Trophoblast cell (in vitro differentiated cells and primary cell): ENCODE measurements at regions not wholly inside any gene's neighbourhood (a gene's known extent, or its start where the extent isn't known, plus 50 kb on each side); places are given as distances from the start of the nearest gene placed in this dataset.
"Not testable (repeated sequence)": the region's sequence is repeated elsewhere in the genome, so short reads cannot be mapped to it uniquely, and the experiment has no call there.

Experiments
- DNase-seq, 2 donors: peaks; one replicate each; pipeline ENCODE4 v3.0.0-alpha.2; 2016
- H2AFZ ChIP-seq: 2 replicates; pipeline ENCODE4 v1.6.1; 2013; ENCODE audit warnings: low read length, moderate library complexity, mild to moderate bottlenecking; ENCODE audit not compliant: insufficient read depth, poor library complexity
- H2AK5ac ChIP-seq: 2 replicates; pipeline ENCODE4 v1.6.1; 2013; ENCODE audit warnings: mild to moderate bottlenecking, low read length
- H2BK120ac ChIP-seq: 2 replicates; pipeline ENCODE4 v1.6.1; 2013; ENCODE audit warnings: low read length, mild to moderate bottlenecking, moderate library complexity; ENCODE audit not compliant: insufficient read depth, poor library complexity
- H2BK12ac ChIP-seq: 2 replicates; pipeline ENCODE4 v1.6.1; 2013; ENCODE audit warnings: mild to moderate bottlenecking, low read length, moderate library complexity
- H2BK5ac ChIP-seq: 2 replicates; pipeline ENCODE4 v1.6.1; 2013; ENCODE audit warnings: low read length, low read depth, moderate library complexity, mild to moderate bottlenecking; ENCODE audit not compliant: poor library complexity
- H3K14ac ChIP-seq: 2 replicates; pipeline ENCODE4 v1.6.1; 2013; ENCODE audit warnings: mild to moderate bottlenecking, low read length
- H3K18ac ChIP-seq: 2 replicates; pipeline ENCODE4 v1.6.1; 2013; ENCODE audit warnings: mild to moderate bottlenecking, low read length
- H3K23ac ChIP-seq: 2 replicates; pipeline ENCODE4 v1.6.1; 2013; ENCODE audit warnings: low read length
- H3K27ac ChIP-seq: 2 replicates; pipeline ENCODE4 v1.5.1; 2013; ENCODE audit warnings: low read depth, mild to moderate bottlenecking, inconsistent platforms, low read length, moderate library complexity
- H3K27me3 ChIP-seq: 2 replicates; pipeline ENCODE4 v1.6.1; 2013; ENCODE audit warnings: inconsistent platforms, mild to moderate bottlenecking, low read length, moderate library complexity; ENCODE audit not compliant: insufficient read depth
- H3K36me3 ChIP-seq, 2 experiments: 1 replicate in 1 of 2; 2 replicates in 1 of 2; pipeline ENCODE4 v1.6.1; 2013; ENCODE audit warnings: low read length in 2 of 2, mild to moderate bottlenecking in 2 of 2, moderate library complexity in 1 of 2; ENCODE audit not compliant: insufficient read depth in 2 of 2, control insufficient read depth in 1 of 2
- H3K4ac ChIP-seq: 2 replicates; pipeline ENCODE4 v1.6.1; 2013; ENCODE audit warnings: low read depth, mild to moderate bottlenecking, low read length, moderate library complexity
- H3K4me1 ChIP-seq, 2 experiments: 1 replicate in 1 of 2; 2 replicates in 1 of 2; pipeline ENCODE4 v1.6.1; 2013; ENCODE audit warnings: low read length in 2 of 2, mild to moderate bottlenecking in 2 of 2, moderate library complexity in 1 of 2; ENCODE audit not compliant: insufficient read depth in 2 of 2, control insufficient read depth in 1 of 2
- H3K4me2 ChIP-seq: 2 replicates; pipeline ENCODE4 v1.6.1; 2013; ENCODE audit warnings: inconsistent platforms, mild to moderate bottlenecking, low read length, moderate library complexity
- H3K4me3 ChIP-seq: 2 replicates; pipeline ENCODE4 v1.5.1; 2013; ENCODE audit warnings: mild to moderate bottlenecking, low read depth, low read length, inconsistent platforms
- H3K79me1 ChIP-seq: one replicate; pipeline ENCODE4 v1.6.1; 2013; ENCODE audit warnings: low read length
- H3K79me2 ChIP-seq: 2 replicates; pipeline ENCODE4 v1.6.1; 2013; ENCODE audit warnings: low read length, mild to moderate bottlenecking; ENCODE audit not compliant: control insufficient read depth, insufficient read depth, poor library complexity
- H3K9ac ChIP-seq: 2 replicates; pipeline ENCODE4 v1.6.1; 2013; ENCODE audit warnings: mild to moderate bottlenecking, low read length
- H3K9me3 ChIP-seq: 2 replicates; pipeline ENCODE4 v1.6.1; 2013; ENCODE audit warnings: low read depth, mild to moderate bottlenecking, control low read depth, inconsistent platforms, low read length; ENCODE audit not compliant: insufficient read depth
- H4K12ac ChIP-seq: 2 replicates; pipeline ENCODE4 v1.6.1; 2013; ENCODE audit warnings: low read depth, mild to moderate bottlenecking, low read length, moderate library complexity
- H4K8ac ChIP-seq: 2 replicates; pipeline ENCODE4 v1.6.1; 2013; ENCODE audit warnings: low read depth, mild to moderate bottlenecking, low read length, moderate library complexity
- H4K91ac ChIP-seq: one replicate; pipeline ENCODE4 v1.6.1; 2013; ENCODE audit warnings: low read depth, mild to moderate bottlenecking, low read length, moderate library complexity
- WGBS: extraction: QIAGEN DNeasy Blood & Tissue Kit; methylation state at CpG from one replicate; pipeline ENCODE4 v1.1.7; 2013; ENCODE audit warnings: missing lambda C conversion rate; ENCODE audit not compliant: insufficient read length, insufficient coverage; ENCODE audit errors: extremely low coverage; 5-methylcytosine and 5-hydroxymethylcytosine counted together

DNA sequence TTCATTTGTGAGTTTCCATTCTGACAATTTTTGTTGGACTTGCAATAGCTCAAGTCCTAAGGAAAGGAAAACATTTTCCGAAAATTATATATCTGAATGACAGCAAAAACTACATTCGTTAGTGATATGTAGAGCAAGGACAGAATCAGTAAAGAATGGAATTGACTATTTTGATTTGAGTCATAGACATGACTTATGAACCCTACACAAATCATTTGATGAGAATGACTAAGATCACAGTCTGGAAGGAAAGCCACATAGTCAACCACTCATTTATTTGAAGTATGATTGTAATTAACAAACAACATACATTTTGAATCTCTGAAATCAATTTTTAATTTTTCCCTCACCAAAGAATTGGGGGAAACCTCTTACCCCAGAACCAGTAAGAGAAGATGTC is 231.6 kb upstream of the CRIM1 start:
- Histone ChIP-seq H4K12ac (no peak overlapping the region), H3K9me3 (peaks cover 2% of the 10 kb centered on the region), H3K23ac (no peak overlapping the region), H4K8ac (no peak overlapping the region), H2BK120ac (no peak overlapping the region), H3K14ac (no peak overlapping the region), H3K9ac (no peak overlapping the region), H2AK5ac (no peak overlapping the region), H2BK5ac (no peak overlapping the region), H3K36me3 (no peaks in the 10 kb centered on the region), H3K27ac (no peak overlapping the region), H2AFZ (no peak overlapping the region), H3K4ac (no peak overlapping the region), H3K4me3 (no peak overlapping the region), H3K79me1 (no peaks in the 10 kb centered on the region), H2BK12ac (no peak overlapping the region), H3K4me2 (no peak overlapping the region), H3K18ac (no peak overlapping the region), H3K79me2 (no peaks in the 10 kb centered on the region), H3K27me3 (no peaks in the 10 kb centered on the region), H4K91ac (no peak overlapping the region), H3K4me1 (no peaks in the 10 kb centered on the region)
- DNase-seq, result no peak
- WGBS, result no CpG with 5 or more reads among the region's 2 CpGs

DNA sequence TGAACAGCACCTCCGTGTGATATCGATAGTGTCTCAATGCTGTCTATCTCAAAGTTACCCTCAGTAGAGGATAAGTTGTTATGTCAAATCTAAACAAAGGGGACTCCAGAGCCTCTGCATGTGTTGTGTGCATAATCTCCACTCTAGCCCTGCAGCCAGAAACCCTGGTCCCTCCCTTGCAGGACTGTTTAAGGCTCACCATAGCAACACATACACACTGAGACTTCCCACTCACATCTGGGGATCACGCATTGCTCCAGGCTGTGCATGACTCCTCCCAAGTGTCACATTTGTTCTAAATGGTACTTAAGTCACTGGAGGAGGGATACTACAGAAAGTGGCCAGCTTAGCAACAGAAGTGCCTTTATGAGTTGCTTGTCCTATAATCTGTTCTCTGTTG is 258.6 kb upstream of the CRIM1 start:
- H3K14ac ChIP-seq, result no peak overlapping the region
- no peak overlapping the region for H2AFZ ChIP-seq
- H4K12ac ChIP-seq, result no peak overlapping the region
- no peaks in the 10 kb centered on the region for H3K79me1 ChIP-seq
- no peak overlapping the region for H3K4me3 ChIP-seq
- WGBS, result no CpG with 5 or more reads among the region's 3 CpGs
- no peaks in the 10 kb centered on the region for H3K79me2 ChIP-seq
- H2BK120ac ChIP-seq, result no peak overlapping the region
- no peaks in the 10 kb centered on the region for H3K4me1 ChIP-seq
- no peak overlapping the region for H3K27ac ChIP-seq
- peaks cover 7% of the 10 kb centered on the region for H3K9me3 ChIP-seq
- no peak overlapping the region for H4K91ac ChIP-seq
- H4K8ac ChIP-seq, result no peak overlapping the region
- no peak overlapping the region for H3K4ac ChIP-seq
- H3K18ac ChIP-seq, result no peak overlapping the region
- H2AK5ac ChIP-seq, result no peak overlapping the region
- H2BK5ac ChIP-seq, result no peak overlapping the region
- no peaks in the 10 kb centered on the region for H3K36me3 ChIP-seq
- H3K9ac ChIP-seq, result no peak overlapping the region
- H2BK12ac ChIP-seq, result no peak overlapping the region
- no peak overlapping the region for H3K4me2 ChIP-seq
- DNase-seq, result no peak
- no peak overlapping the region for H3K23ac ChIP-seq
- H3K27me3 ChIP-seq, result no peaks in the 10 kb centered on the region

DNA sequence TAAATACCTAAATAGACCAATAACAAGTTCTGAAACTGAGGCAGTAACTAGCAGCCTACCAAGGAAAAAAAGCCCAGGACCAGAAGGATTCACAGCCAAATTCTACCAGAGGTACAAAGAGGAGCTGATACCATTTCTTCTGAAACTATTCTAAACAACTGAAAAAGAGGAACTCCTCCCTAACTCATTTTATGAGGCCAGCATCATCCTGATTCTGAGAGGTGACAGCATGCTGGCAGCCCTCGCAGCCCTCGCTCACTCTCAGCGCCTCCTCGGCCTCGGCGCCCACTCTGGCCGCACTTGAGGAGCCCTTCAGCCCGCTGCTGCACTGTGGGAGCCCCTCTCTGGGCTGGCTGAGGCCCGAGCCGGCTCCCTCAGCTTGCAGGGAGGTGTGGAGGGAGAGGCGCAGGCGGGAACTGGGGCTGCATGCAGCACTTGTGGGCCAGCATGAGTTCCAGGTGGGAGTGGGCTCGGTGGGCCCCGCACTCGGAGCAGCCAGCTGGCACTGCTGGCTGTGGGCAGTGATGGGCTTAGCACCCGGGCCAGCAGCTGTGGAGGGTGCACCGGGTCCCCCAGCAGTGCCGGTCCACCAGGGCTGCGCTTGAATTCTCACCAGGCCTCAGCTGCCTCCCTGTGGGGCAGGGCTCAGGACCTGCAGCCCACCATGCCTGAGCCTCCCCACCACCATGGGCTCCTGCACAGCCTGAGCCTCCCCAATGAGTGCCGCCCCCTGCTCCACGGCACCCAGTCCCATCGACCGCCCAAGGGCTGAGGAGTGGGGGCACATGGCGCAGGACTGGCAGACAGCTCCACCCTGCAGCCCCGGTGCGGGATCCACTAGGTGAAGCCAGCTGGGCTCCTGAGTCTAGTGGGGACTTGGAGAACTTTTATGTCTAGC is 263.5 kb upstream of the CRIM1 start:
- H2BK5ac ChIP-seq, H2BK12ac ChIP-seq, H4K91ac ChIP-seq, H3K14ac ChIP-seq, H3K4ac ChIP-seq, H3K4me2 ChIP-seq, H3K79me1 ChIP-seq, DNase-seq, H3K79me2 ChIP-seq, H2BK120ac ChIP-seq, H3K27ac ChIP-seq, H3K9me3 ChIP-seq, H3K27me3 ChIP-seq, H2AK5ac ChIP-seq, H4K12ac ChIP-seq, H4K8ac ChIP-seq, H3K4me1 ChIP-seq, H3K18ac ChIP-seq, H3K23ac ChIP-seq, H3K36me3 ChIP-seq, H3K4me3 ChIP-seq, H2AFZ ChIP-seq, H3K9ac ChIP-seq: not testable (repeated sequence)
- no CpG with 5 or more reads among the region's 26 CpGs for whole genome bisulfite sequencing

DNA sequence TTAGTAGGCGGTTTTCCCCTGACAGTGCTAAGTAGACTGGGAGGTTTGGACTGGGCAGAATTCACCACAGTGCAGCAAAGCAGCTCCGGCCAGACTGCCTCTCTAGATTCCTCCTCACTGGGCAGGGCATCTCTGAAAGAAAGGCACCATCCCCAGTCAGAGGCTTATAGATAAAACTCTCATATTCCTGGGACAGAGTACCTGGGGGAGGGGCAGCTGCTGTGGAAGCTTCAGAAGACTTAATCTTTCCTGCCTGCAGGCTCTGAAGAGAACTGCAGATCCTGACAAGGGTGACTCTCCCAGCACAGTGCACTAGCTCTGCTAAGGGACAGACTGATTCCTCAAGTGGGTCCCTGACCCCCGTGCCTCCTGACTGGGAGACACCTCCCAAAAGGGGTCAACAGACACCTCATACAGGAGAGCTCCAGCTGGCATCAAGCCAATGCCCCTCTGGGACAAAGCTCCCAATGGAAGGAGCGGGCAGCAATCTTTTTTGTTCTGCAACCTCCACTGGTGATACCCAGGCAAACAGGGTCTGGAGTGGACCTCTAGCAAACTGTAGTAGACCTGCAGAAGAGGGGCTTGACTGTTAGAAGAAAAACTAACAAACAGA is 266.8 kb upstream of the CRIM1 start:
- Histone ChIP-seq H4K91ac (no peak overlapping the region), H2BK5ac (no peak overlapping the region), H4K8ac (no peak overlapping the region), H2BK12ac (no peak overlapping the region), H3K79me1 (no peaks in the 10 kb centered on the region), H3K27ac (no peak overlapping the region), H3K9me3 (peaks cover 6% of the 10 kb centered on the region), H3K4ac (no peak overlapping the region), H3K27me3 (no peaks in the 10 kb centered on the region), H3K23ac (no peak overlapping the region), H3K36me3 (no peaks in the 10 kb centered on the region), H3K18ac (no peak overlapping the region), H3K14ac (no peak overlapping the region), H4K12ac (no peak overlapping the region), H2BK120ac (no peak overlapping the region), H2AK5ac (no peak overlapping the region), H3K4me2 (no peak overlapping the region), H2AFZ (no peak overlapping the region), H3K79me2 (no peaks in the 10 kb centered on the region), H3K4me3 (no peak overlapping the region), H3K9ac (no peak overlapping the region), H3K4me1 (no peaks in the 10 kb centered on the region)
- no CpG with 5 or more reads among the region's 4 CpGs for WGBS
- DNase-seq, result no peak
